ENCODE measurements at regions not wholly inside any gene's neighbourhood (a gene's known extent, or its start where the extent isn't known, plus 50 kb on each side); places are given as distances from the start of the nearest gene placed in this dataset.

DNA sequence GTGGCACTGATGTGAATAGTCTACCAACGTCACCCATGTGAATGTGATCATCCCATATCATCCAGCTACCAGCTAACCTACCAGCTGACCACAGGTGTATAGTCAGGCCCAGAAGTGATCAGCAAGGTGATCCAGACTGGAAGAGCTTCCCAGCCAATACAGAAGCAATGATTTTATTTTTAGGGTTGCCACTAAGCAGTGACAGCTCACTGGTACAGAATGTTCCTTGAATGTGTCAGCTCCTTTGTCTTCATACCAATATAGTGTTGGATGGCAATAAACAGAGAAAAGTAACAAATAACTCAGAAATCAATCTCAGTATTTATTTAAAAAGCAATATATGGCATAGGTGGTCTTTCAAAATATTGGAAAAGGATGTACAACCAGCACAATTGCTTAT is 361.8 kb upstream of the CPEB2 start:
- TF ChIP-seq, protein P1, sequence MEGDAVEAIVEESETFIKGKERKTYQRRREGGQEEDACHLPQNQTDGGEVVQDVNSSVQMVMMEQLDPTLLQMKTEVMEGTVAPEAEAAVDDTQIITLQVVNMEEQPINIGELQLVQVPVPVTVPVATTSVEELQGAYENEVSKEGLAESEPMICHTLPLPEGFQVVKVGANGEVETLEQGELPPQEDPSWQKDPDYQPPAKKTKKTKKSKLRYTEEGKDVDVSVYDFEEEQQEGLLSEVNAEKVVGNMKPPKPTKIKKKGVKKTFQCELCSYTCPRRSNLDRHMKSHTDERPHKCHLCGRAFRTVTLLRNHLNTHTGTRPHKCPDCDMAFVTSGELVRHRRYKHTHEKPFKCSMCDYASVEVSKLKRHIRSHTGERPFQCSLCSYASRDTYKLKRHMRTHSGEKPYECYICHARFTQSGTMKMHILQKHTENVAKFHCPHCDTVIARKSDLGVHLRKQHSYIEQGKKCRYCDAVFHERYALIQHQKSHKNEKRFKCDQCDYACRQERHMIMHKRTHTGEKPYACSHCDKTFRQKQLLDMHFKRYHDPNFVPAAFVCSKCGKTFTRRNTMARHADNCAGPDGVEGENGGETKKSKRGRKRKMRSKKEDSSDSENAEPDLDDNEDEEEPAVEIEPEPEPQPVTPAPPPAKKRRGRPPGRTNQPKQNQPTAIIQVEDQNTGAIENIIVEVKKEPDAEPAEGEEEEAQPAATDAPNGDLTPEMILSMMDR (IDR thresholded peaks at IDR 0.05; ENCODE audit: low read length), result no peak
- no peak for TF ChIP-seq EZH2 (optimal IDR thresholded peaks at IDR 0.05; ENCODE audit: low read depth, low read length)

Data from MM.1S (cell line).